Adrenal gland (tissue), 9 donors: ENCODE measurements at regions not wholly inside any gene's neighbourhood (a gene's known extent, or its start where the extent isn't known, plus 50 kb on each side); places are given as distances from the start of the nearest gene placed in this dataset.

Experiments used
- DNase-seq, 7 donors: peaks; one replicate each; pipeline ENCODE4 v3.0.0-alpha.2; 2019 to 2020
- H3K27ac ChIP-seq, 5 donors: fragments of 200-600 bp; sonication (generic) in 4 of 5; 1 replicate in 3 of 5; 2 replicates in 2 of 5; pipeline versions ENCODE4 v1.5.1 to v1.8.0; 2016 to 2020; ENCODE audit warnings: mild to moderate bottlenecking in 1 of 5
- H3K27me3 ChIP-seq: fragments of 200-600 bp; 2 replicates; pipeline ENCODE4 v1.8.0; 2021
- H3K36me3 ChIP-seq, 2 donors: fragments of 200-600 bp; replicated peaks in 1 of 2; 1 replicate in 1 of 2; 2 replicates in 1 of 2; pipeline versions ENCODE4 v1.5.1 to v1.8.0; 2018 to 2022
- H3K4me1 ChIP-seq, 2 donors: fragments of 200-600 bp; replicated peaks in 1 of 2; 1 replicate in 1 of 2; 2 replicates in 1 of 2; pipeline versions ENCODE4 v1.5.1 to v1.8.0; 2018 to 2021
- H3K4me3 ChIP-seq, 4 donors: fragments of 200-600 bp; sonication (generic) in 3 of 4; one replicate each; pipeline ENCODE4 v1.5.1; 2016 to 2018
- H3K9me3 ChIP-seq, 3 donors: fragments of 200-600 bp; sonication (generic) in 1 of 3; replicated peaks in 1 of 3; 1 replicate in 2 of 3; 2 replicates in 1 of 3; pipeline versions ENCODE4 v1.5.1 to v1.8.0; 2016 to 2021
- POLR2A ChIP-seq, 2 donors: fragments of 450-650 bp; IDR thresholded peaks; one replicate each; pipeline ENCODE4 v1.6.1; 2017; ENCODE audit warnings: antibody characterized with exemption in 2 of 2, mild to moderate bottlenecking in 2 of 2, moderate library complexity in 1 of 2
- WGBS, 4 donors: extraction: QIAGEN DNeasy Blood & Tissue Kit in 2 of 4; methylation state at CpG; one replicate each; pipeline versions ENCODE4 v1.1.5 to v1.1.7; 2013 to 2017; 5-methylcytosine and 5-hydroxymethylcytosine counted together
- intact Hi-C, 2 donors: fragments of 100-400 bp; cut with DNase I; formaldehyde crosslinking; loops; one replicate each; pipeline versions ENCODE4 v1.14.1 to v1.15.0; 2022 to 2023
- TF ChIP-seq, protein P1 (sequence below), 6 experiments: fragments of 450-650 bp in 4 of 6; fragments of 200-600 bp in 2 of 6; sonication (generic) in 1 of 6; IDR thresholded peaks; 1 replicate in 5 of 6; 2 replicates in 1 of 6; pipeline versions ENCODE4 v1.5.1 to v1.8.0; 2016 to 2021; ENCODE audit warnings: antibody characterized with exemption in 6 of 6, mild to moderate bottlenecking in 2 of 6, moderate library complexity in 1 of 6
- donor health status: healthy with polysubstance abuse.
- donor health status: Bipolar disorder and iron deficiency.
- donor health status: DM: yes; HTN: yes; CAD: no.
- donor health status: DM: no; HTN: no; CAD: no.
- donor health status: DM: no; HTN: no; CAD: no.

DNA sequence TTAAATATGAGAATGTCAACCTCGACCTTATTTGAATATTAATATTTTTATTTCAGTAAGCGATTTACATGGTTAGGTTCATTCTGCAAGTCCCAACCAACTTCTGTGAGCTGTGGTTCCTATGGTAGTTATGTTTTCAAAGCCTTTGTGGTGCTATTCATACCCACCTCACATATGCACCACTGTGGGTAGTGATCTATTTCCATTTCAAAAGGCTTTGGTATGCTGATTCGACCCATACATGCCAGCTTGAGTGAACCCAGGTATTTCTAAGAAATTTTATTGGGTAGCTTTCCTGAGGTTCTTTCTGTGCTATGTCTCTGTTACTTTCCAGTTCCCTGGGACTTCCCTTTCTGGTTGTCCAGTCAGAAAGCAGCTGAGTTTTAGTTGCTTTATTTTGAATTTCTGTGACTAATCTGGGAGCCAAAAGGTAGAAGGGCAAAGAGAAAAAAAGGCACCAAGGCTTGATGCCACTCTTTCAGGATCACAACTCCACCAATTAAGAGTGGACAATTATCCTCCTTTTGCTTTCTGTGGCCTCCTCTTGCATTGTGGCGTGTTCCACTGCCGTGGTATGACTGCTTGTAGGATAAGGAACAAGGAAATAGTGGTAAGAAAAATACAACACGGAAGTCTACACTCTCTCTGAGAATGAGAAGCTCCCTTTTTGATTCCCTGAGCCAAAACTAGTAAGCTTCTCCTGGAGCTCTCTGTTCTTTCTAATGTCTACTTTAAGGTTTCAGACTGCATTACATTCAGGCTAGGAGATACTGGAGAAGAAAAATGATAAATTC is 729.1 kb downstream of the NOVA1 start:
- H3K27me3 ChIP-seq = no peaks in the 10 kb centered on the region
- H3K9me3 ChIP-seq = no peaks in the 10 kb centered on the region
- H3K36me3 ChIP-seq = no peaks in the 10 kb centered on the region
- WGBS, 4 donors = 56 to 63% (median 61%) methylated on average over 6 of the region's 6 CpGs
- DNase-seq = no peak
- H3K27ac ChIP-seq = no peak overlapping the region
- no peaks in the 10 kb centered on the region for H3K4me1 ChIP-seq
- no peak for TF ChIP-seq POLR2A (IDR thresholded peaks at IDR 0.05)
- TF ChIP-seq, protein P1, sequence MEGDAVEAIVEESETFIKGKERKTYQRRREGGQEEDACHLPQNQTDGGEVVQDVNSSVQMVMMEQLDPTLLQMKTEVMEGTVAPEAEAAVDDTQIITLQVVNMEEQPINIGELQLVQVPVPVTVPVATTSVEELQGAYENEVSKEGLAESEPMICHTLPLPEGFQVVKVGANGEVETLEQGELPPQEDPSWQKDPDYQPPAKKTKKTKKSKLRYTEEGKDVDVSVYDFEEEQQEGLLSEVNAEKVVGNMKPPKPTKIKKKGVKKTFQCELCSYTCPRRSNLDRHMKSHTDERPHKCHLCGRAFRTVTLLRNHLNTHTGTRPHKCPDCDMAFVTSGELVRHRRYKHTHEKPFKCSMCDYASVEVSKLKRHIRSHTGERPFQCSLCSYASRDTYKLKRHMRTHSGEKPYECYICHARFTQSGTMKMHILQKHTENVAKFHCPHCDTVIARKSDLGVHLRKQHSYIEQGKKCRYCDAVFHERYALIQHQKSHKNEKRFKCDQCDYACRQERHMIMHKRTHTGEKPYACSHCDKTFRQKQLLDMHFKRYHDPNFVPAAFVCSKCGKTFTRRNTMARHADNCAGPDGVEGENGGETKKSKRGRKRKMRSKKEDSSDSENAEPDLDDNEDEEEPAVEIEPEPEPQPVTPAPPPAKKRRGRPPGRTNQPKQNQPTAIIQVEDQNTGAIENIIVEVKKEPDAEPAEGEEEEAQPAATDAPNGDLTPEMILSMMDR (IDR thresholded peaks at IDR 0.05) = no peak
- intact Hi-C loops = no loop called here
- no peak overlapping the region for H3K4me3 ChIP-seq

GRCh38 chr14:25861406-25861805 is 736.4 kb downstream of the NOVA1 start:
- no peak for DNase-seq
- H3K27ac ChIP-seq = no peak overlapping the region
- no peak overlapping the region for H3K4me3 ChIP-seq
- 48 to 59% (median 56%) methylated on average over 1 of the region's 1 CpG for WGBS, 4 donors
- intact Hi-C loops = no loop called here
- no peaks in the 10 kb centered on the region for H3K27me3 ChIP-seq
- no peaks in the 10 kb centered on the region for H3K9me3 ChIP-seq
- H3K4me1 ChIP-seq = no peaks in the 10 kb centered on the region
- TF ChIP-seq POLR2A (IDR thresholded peaks at IDR 0.05) = no peak
- TF ChIP-seq, protein P1 (IDR thresholded peaks at IDR 0.05) = no peak
- H3K36me3 ChIP-seq = no peaks in the 10 kb centered on the region

GRCh38 chr14:25848601-25849000 is 749.2 kb downstream of the NOVA1 start:
- Histone ChIP-seq H3K36me3 (no peaks in the 10 kb centered on the region), H3K27me3 (no peaks in the 10 kb centered on the region), H3K4me1 (no peaks in the 10 kb centered on the region), H3K9me3 (no peaks in the 10 kb centered on the region), H3K4me3 (no peak overlapping the region), H3K27ac (no peak overlapping the region)
- WGBS, 4 donors = 60 to 77% (median 67%) methylated on average over 2 of the region's 2 CpGs
- TF ChIP-seq POLR2A (IDR thresholded peaks at IDR 0.05) = no peak
- TF ChIP-seq, protein P1 (IDR thresholded peaks at IDR 0.05) = no peak
- no peak for DNase-seq
- intact Hi-C loops = no loop called here

GRCh38 chr14:25846246-25846645 is 751.6 kb downstream of the NOVA1 start:
- no peak for DNase-seq
- no peaks in the 10 kb centered on the region for H3K27me3 ChIP-seq
- no peaks in the 10 kb centered on the region for H3K36me3 ChIP-seq
- H3K27ac ChIP-seq = no peak overlapping the region
- H3K4me1 ChIP-seq = no peaks in the 10 kb centered on the region
- TF ChIP-seq, protein P1 (IDR thresholded peaks at IDR 0.05) = no peak
- TF ChIP-seq POLR2A (IDR thresholded peaks at IDR 0.05) = no peak
- H3K9me3 ChIP-seq = no peaks in the 10 kb centered on the region
- H3K4me3 ChIP-seq = no peak overlapping the region
- intact Hi-C loops = no loop called here
- WGBS, 4 donors = 77 to 86% (median 80%) methylated on average over 5 of the region's 5 CpGs
